ENCODE measurements at regions not wholly inside any gene's neighbourhood (a gene's known extent, or its start where the extent isn't known, plus 50 kb on each side); places are given as distances from the start of the nearest gene placed in this dataset.

DNA sequence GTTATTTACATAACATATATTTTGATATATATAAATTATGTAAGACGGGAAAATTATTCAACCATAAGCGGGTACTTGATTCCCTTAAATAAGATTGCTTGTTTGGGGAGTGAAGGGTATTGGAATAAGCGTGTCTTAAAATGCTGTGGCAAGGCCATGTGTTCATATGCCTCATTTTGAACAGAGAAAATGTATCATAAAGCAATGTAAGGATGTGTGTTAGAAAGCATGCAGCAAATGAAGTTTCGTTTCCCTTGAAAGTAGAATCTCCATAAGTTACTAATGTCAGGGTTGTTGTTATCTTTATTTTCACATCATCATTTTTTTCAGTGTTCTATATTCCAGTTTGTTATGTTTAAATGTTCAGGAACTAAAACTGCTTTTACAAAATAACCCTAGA is 465.6 kb downstream of the FOXG1 start:
- no peak for DNase-seq (ENCODE audit: low spot score)
- TF ChIP-seq, protein P1, sequence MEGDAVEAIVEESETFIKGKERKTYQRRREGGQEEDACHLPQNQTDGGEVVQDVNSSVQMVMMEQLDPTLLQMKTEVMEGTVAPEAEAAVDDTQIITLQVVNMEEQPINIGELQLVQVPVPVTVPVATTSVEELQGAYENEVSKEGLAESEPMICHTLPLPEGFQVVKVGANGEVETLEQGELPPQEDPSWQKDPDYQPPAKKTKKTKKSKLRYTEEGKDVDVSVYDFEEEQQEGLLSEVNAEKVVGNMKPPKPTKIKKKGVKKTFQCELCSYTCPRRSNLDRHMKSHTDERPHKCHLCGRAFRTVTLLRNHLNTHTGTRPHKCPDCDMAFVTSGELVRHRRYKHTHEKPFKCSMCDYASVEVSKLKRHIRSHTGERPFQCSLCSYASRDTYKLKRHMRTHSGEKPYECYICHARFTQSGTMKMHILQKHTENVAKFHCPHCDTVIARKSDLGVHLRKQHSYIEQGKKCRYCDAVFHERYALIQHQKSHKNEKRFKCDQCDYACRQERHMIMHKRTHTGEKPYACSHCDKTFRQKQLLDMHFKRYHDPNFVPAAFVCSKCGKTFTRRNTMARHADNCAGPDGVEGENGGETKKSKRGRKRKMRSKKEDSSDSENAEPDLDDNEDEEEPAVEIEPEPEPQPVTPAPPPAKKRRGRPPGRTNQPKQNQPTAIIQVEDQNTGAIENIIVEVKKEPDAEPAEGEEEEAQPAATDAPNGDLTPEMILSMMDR (IDR thresholded peaks at IDR 0.05; ENCODE audit: borderline replicate concordance, control extremely low read depth, extremely low read depth, insufficient read depth, missing control alignments) = no peak
- in situ Hi-C loops (cut with MboI; ENCODE audit: low sequenced_read_pairs, unreplicated experiment) = no loop called here

DNA sequence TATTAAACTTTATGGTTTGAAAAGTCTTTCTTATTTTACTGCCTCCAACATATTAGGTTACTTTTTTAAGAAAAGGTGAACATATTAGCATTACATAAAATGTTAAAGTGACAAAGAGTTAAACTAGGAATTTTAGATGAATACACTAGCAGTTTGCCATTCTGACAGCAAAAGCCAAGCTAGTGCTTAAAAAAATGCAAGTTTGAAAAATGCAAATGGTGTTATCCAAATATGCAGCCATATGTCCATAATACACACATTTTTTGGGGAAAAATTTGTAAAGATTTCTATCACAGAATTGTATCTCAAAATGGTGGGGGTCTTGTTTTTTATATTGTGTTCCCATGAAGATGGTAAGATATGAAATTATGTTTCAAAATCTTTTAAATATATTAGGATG is 466.1 kb downstream of the FOXG1 start:
- in situ Hi-C loops (cut with MboI; ENCODE audit: low sequenced_read_pairs, unreplicated experiment) = no loop called here
- no peak for DNase-seq (ENCODE audit: low spot score)
- TF ChIP-seq, protein P1 (IDR thresholded peaks at IDR 0.05; ENCODE audit: borderline replicate concordance, control extremely low read depth, extremely low read depth, insufficient read depth, missing control alignments) = no peak

DNA sequence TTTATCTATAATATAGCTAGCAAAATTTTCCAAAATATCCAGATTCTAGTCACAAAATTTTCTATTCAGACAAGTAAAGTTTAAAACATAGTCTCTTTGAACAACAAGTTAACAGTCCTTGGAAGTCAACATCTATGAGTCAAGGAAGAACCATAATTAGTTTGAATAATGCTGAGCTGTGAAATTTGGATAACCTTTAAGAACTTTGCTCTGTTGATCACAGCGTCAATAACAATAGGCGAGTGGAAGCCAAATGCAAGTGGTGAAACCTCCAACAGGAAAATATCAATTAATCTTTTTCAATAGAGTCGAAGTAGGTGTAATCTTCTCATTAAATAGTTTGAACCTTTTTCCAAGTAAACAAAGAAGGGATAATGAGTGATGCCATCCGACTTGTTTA is 466.6 kb downstream of the FOXG1 start:
- in situ Hi-C loops (cut with MboI; ENCODE audit: low sequenced_read_pairs, unreplicated experiment) = no loop called here
- TF ChIP-seq, protein P1 (IDR thresholded peaks at IDR 0.05; ENCODE audit: borderline replicate concordance, control extremely low read depth, extremely low read depth, insufficient read depth, missing control alignments) = no peak

DNA sequence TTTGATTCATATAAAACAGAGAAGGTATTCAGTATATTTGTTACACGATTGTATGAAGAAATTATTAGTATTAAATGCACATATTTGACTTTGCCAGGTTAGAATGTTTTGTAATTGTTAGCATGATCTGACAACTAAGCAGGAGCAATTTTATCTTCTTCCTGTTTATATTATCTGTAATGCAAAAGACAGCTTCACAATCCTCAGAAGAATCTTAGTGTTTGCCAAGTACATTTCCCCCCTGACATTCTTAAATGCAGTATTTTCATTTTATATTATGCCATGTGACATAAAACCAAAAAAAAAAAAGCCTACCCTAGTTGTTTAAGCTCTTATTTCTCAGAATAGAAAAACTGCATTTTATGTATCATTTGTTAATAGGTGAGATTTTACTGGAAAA is 469.4 kb downstream of the FOXG1 start:
- TF ChIP-seq, protein P1 (IDR thresholded peaks at IDR 0.05; ENCODE audit: borderline replicate concordance, control extremely low read depth, extremely low read depth, insufficient read depth, missing control alignments) = no peak
- in situ Hi-C loops (cut with MboI; ENCODE audit: low sequenced_read_pairs, unreplicated experiment) = no loop called here
- DNase-seq (ENCODE audit: low spot score) = no peak

More for the DNA sequence above, 466.6 kb downstream of the FOXG1 start:
- no peak for DNase-seq (ENCODE audit: low spot score)

DNA sequence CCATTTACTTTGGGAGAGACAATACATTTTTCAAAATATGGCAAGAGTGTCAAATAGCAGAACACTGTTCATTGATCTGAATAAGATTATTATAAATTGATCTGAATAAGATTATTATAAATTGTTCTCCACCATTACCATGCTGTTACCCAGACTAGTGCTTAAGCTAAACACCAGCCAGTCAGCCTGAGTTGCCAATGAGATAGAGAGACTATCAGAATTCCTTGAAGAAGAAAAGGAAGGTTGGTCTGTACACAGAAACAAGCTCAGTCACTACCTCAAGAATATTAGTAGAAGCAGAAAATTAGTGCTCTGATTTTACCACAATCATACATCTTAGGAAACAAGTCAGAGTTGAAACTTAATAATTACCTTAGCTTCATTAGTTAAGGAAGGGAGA is 469.8 kb downstream of the FOXG1 start:
- TF ChIP-seq, protein P1 (IDR thresholded peaks at IDR 0.05; ENCODE audit: borderline replicate concordance, control extremely low read depth, extremely low read depth, insufficient read depth, missing control alignments) = no peak
- in situ Hi-C loops (cut with MboI; ENCODE audit: low sequenced_read_pairs, unreplicated experiment) = no loop called here
- DNase-seq (ENCODE audit: low spot score) = no peak

DNA sequence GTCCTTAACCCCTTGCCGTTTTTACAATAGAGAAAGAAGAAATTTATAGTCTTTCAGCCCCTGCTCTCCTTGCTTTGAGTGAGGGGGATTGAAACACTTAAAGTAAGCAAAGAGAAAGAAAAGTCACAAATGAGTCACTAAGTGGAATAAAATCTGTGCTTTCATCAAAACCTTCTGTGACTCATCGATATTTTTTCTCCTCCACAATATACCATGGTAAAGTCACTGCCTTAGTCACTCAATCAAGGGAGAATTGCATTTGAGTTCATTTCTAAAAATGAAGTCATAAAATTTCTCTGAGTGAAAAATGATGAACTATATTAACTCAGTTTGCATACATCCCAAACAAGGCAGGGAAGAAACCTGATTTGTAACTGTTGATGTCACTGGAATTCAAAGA is 470.3 kb downstream of the FOXG1 start:
- TF ChIP-seq, protein P1 (IDR thresholded peaks at IDR 0.05; ENCODE audit: borderline replicate concordance, control extremely low read depth, extremely low read depth, insufficient read depth, missing control alignments) = no peak

DNA sequence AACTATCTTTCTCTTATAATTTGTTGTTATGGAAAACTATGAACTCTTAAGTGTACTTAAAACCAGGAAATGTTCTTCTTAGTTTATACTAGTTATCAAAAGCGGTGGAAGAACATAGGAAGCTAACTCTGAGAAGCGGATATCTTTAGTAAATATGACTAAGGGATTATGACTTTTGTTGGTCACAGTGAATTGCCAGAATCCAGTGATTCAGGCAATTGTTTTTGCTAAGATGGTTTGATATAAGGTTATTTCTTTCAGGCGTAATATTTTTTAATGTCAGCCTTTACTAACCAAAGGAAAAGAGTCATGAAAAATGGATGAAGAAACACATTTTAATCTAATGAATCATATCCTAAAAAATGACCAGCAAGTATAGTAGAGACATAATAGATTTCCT is 473.5 kb downstream of the FOXG1 start:
- DNase-seq (ENCODE audit: low spot score) = no peak
- in situ Hi-C loops (cut with MboI; ENCODE audit: low sequenced_read_pairs, unreplicated experiment) = no loop called here
- TF ChIP-seq, protein P1 (IDR thresholded peaks at IDR 0.05; ENCODE audit: borderline replicate concordance, control extremely low read depth, extremely low read depth, insufficient read depth, missing control alignments) = no peak

More for the DNA sequence above, 470.3 kb downstream of the FOXG1 start:
- no peak for DNase-seq (ENCODE audit: low spot score)
- in situ Hi-C loops (cut with MboI; ENCODE audit: low sequenced_read_pairs, unreplicated experiment) = no loop called here

All from GM13976 (cell line).